ENCODE measurements at regions not wholly inside any gene's neighbourhood (a gene's known extent, or its start where the extent isn't known, plus 50 kb on each side); places are given as distances from the start of the nearest gene placed in this dataset.

DNA sequence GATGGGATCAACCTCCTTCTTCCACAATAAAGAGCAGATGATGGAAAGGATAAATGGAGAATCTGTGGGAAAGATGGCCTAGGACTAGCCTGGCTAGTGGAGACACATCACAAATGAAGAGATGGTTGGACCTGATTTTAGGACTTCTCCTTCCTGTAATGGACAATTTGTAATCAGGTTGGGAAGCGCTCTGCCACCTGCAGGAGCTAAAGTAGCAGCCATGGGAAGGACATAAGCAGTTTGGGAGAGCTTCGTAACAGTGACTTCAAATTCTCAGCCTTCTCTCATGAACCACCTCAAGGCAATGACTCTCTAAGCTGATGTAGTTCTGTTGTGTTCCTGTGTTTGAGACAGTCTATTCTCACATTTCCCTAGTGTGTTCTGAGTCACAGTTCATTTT is 137.9 kb upstream of the BMP2 start:
- TF ChIP-seq POLR2A (IDR thresholded peaks at IDR 0.05; ENCODE audit: low read depth, low read length) (no peak), POLR2AphosphoS5 (IDR thresholded peaks at IDR 0.05; ENCODE audit: low read depth, low read length) (no peak), TAF1 (IDR thresholded peaks at IDR 0.05; ENCODE audit: low read depth, low read length) (no peak), POU2F2 (IDR thresholded peaks at IDR 0.05; ENCODE audit: low read depth, low read length) (no peak), PAX5 (IDR thresholded peaks at IDR 0.05; ENCODE audit: insufficient read depth, low read length, severe bottlenecking) (no peak), SPI1 (IDR thresholded peaks at IDR 0.05; ENCODE audit: low read depth, low read length) (no peak)
- no peak for FAIRE-seq

GRCh38 chr20:6626805-6627204 is 140.7 kb upstream of the BMP2 start:
- no peak for TF ChIP-seq PAX5 (IDR thresholded peaks at IDR 0.05; ENCODE audit: insufficient read depth, low read length, severe bottlenecking)
- no peak for DNase-seq (ENCODE audit: insufficient read length, low spot score)
- no peak for FAIRE-seq

More for the DNA sequence above, 137.9 kb upstream of the BMP2 start:
- no peak for DNase-seq (ENCODE audit: insufficient read length, low spot score)

- FAIRE-seq (no peak), DNase-seq (ENCODE audit: insufficient read length, low spot score) (no peak)
- TF ChIP-seq POLR2A (IDR thresholded peaks at IDR 0.05; ENCODE audit: low read depth, low read length): no peak
- no peak for TF ChIP-seq TAF1 (IDR thresholded peaks at IDR 0.05; ENCODE audit: low read depth, low read length)
- TF ChIP-seq SPI1 (IDR thresholded peaks at IDR 0.05; ENCODE audit: low read depth, low read length): peak; percentile 72
- TF ChIP-seq PAX5 (IDR thresholded peaks at IDR 0.05; ENCODE audit: insufficient read depth, low read length, severe bottlenecking): no peak
- no peak for TF ChIP-seq POU2F2 (IDR thresholded peaks at IDR 0.05; ENCODE audit: low read depth, low read length)
- TF ChIP-seq POLR2AphosphoS5 (IDR thresholded peaks at IDR 0.05; ENCODE audit: low read depth, low read length): no peak
Observed at GRCh38 chr20:6623989-6624388, 143.5 kb upstream of the BMP2 start.

DNA sequence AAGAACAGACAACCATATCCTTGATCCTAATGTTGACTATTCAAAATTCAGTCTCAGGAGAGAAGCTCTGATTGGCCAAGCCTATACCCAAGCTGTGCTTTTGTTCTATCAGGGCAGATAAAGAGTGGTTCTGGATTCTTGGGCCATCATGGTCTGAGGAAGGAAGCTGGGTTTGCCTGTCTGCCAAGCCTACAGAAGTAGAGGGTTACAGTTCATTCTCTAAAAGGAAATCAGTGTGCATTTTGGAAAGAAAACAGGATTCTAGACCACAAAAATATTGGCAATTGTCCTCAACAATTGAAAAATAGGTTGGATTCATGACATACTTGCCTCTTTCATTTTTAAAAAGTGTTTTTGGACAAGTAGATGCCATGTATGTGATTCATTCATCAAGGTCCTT is 145.4 kb upstream of the BMP2 start:
- TF ChIP-seq PAX5 (IDR thresholded peaks at IDR 0.05; ENCODE audit: insufficient read depth, low read length, severe bottlenecking): no peak
- TF ChIP-seq POLR2A (IDR thresholded peaks at IDR 0.05; ENCODE audit: low read depth, low read length): no peak
- TF ChIP-seq POU2F2 (IDR thresholded peaks at IDR 0.05; ENCODE audit: low read depth, low read length): no peak
- TF ChIP-seq SPI1 (IDR thresholded peaks at IDR 0.05; ENCODE audit: low read depth, low read length): no peak
- TF ChIP-seq POLR2AphosphoS5 (IDR thresholded peaks at IDR 0.05; ENCODE audit: low read depth, low read length): no peak
- TF ChIP-seq TAF1 (IDR thresholded peaks at IDR 0.05; ENCODE audit: low read depth, low read length): no peak
- no peak for DNase-seq (ENCODE audit: insufficient read length, low spot score)
- FAIRE-seq: no peak

GRCh38 chr20:6618051-6618450 is 149.4 kb upstream of the BMP2 start:
- FAIRE-seq: no peak
- DNase-seq (ENCODE audit: insufficient read length, low spot score): no peak
- TF ChIP-seq POLR2A (IDR thresholded peaks at IDR 0.05; ENCODE audit: low read depth, low read length): no peak
- no peak for TF ChIP-seq POLR2AphosphoS5 (IDR thresholded peaks at IDR 0.05; ENCODE audit: low read depth, low read length)
- no peak for TF ChIP-seq TAF1 (IDR thresholded peaks at IDR 0.05; ENCODE audit: low read depth, low read length)
- TF ChIP-seq POU2F2 (IDR thresholded peaks at IDR 0.05; ENCODE audit: low read depth, low read length): no peak
- TF ChIP-seq PAX5 (IDR thresholded peaks at IDR 0.05; ENCODE audit: insufficient read depth, low read length, severe bottlenecking): no peak
- TF ChIP-seq SPI1 (IDR thresholded peaks at IDR 0.05; ENCODE audit: low read depth, low read length): no peak

DNA sequence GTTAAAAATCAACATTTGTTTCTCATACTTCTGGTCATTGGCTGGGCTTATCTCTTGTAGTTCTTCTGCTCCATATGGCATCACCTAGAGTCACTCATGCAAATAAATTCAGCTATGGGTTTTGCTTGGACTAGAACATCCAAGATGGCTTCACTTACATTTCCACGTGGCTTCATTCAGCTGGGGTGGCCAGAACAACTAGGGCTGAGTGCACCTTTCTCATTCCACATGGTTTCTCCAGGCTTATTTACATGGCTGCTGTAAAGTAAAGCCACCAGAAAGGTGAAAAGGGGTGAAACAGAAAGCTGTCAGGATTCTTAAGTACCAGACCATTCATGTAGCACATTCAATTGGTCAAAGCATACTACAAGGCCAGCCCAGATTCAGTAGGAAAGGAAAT is 151.1 kb upstream of the BMP2 start:
- FAIRE-seq (no peak), DNase-seq (ENCODE audit: insufficient read length, low spot score) (no peak)
- no peak for TF ChIP-seq TAF1 (IDR thresholded peaks at IDR 0.05; ENCODE audit: low read depth, low read length)
- no peak for TF ChIP-seq POLR2AphosphoS5 (IDR thresholded peaks at IDR 0.05; ENCODE audit: low read depth, low read length)
- no peak for TF ChIP-seq PAX5 (IDR thresholded peaks at IDR 0.05; ENCODE audit: insufficient read depth, low read length, severe bottlenecking)
- no peak for TF ChIP-seq POU2F2 (IDR thresholded peaks at IDR 0.05; ENCODE audit: low read depth, low read length)
- TF ChIP-seq POLR2A (IDR thresholded peaks at IDR 0.05; ENCODE audit: low read depth, low read length): no peak
- no peak for TF ChIP-seq SPI1 (IDR thresholded peaks at IDR 0.05; ENCODE audit: low read depth, low read length)

- FAIRE-seq (no peak), DNase-seq (ENCODE audit: insufficient read length, low spot score) (no peak)
- TF ChIP-seq SPI1 (IDR thresholded peaks at IDR 0.05; ENCODE audit: low read depth, low read length) (no peak), TAF1 (IDR thresholded peaks at IDR 0.05; ENCODE audit: low read depth, low read length) (no peak), PAX5 (IDR thresholded peaks at IDR 0.05; ENCODE audit: insufficient read depth, low read length, severe bottlenecking) (no peak), POLR2A (IDR thresholded peaks at IDR 0.05; ENCODE audit: low read depth, low read length) (no peak), POLR2AphosphoS5 (IDR thresholded peaks at IDR 0.05; ENCODE audit: low read depth, low read length) (no peak), POU2F2 (IDR thresholded peaks at IDR 0.05; ENCODE audit: low read depth, low read length) (no peak)
Observed at GRCh38 chr20:6614836-6615235, 152.7 kb upstream of the BMP2 start.

DNA sequence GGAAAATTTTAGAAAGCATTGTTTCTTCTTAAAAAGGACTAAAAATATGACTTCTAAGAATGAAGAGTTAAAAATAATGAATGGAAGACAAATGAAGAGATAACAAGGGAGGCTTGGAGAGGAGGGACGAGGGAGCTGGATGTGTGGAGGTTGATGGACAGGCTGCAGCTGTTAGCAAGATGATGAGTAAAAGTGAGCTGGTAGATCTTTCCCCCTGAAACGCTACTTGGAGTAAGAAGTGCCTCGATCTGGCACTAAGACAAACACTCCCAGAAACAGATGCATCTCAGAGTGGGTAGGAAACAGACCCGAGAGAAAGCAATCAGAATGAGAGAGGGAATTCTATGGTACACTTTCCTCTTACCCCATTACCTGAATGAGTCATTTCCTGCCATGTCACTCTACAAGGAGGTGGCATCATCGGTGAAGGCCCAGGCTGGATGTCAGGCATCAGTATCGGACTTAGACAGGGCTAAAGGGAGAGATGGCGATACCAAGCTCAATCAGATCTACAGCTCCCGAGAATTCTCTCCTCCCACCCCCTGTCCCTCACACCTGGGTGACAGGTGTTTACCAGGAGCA is 154.1 kb upstream of the BMP2 start:
- no peak for FAIRE-seq
- TF ChIP-seq POLR2A (IDR thresholded peaks at IDR 0.05; ENCODE audit: low read depth, low read length): no peak
- no peak for TF ChIP-seq POU2F2 (IDR thresholded peaks at IDR 0.05; ENCODE audit: low read depth, low read length)
- TF ChIP-seq POLR2AphosphoS5 (IDR thresholded peaks at IDR 0.05; ENCODE audit: low read depth, low read length): no peak
- no peak for TF ChIP-seq TAF1 (IDR thresholded peaks at IDR 0.05; ENCODE audit: low read depth, low read length)
- TF ChIP-seq SPI1 (IDR thresholded peaks at IDR 0.05; ENCODE audit: low read depth, low read length): no peak
- TF ChIP-seq PAX5 (IDR thresholded peaks at IDR 0.05; ENCODE audit: insufficient read depth, low read length, severe bottlenecking): no peak
- no peak for DNase-seq (ENCODE audit: insufficient read length, low spot score)

DNA sequence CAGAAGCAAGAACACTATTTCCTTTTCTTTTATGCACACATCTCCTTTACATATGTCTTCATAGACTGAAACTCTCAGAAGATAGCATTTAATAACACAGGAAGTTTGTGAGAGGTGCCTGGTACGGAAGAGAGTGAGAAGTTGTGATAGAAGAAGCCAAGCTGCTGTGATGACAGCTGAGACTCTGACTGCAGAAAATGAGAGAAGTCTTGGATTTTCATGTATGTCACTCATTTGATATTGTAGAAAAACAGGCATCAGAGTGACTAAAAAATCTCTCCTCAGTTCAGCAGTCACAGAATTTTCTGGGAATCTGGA is 154.9 kb upstream of the BMP2 start:
- DNase-seq (ENCODE audit: insufficient read length, low spot score) (no peak), FAIRE-seq (no peak)
- TF ChIP-seq POLR2A (IDR thresholded peaks at IDR 0.05; ENCODE audit: low read depth, low read length) (no peak), SPI1 (IDR thresholded peaks at IDR 0.05; ENCODE audit: low read depth, low read length) (no peak), POU2F2 (IDR thresholded peaks at IDR 0.05; ENCODE audit: low read depth, low read length) (no peak), TAF1 (IDR thresholded peaks at IDR 0.05; ENCODE audit: low read depth, low read length) (no peak), PAX5 (IDR thresholded peaks at IDR 0.05; ENCODE audit: insufficient read depth, low read length, severe bottlenecking) (no peak), POLR2AphosphoS5 (IDR thresholded peaks at IDR 0.05; ENCODE audit: low read depth, low read length) (no peak)

DNA sequence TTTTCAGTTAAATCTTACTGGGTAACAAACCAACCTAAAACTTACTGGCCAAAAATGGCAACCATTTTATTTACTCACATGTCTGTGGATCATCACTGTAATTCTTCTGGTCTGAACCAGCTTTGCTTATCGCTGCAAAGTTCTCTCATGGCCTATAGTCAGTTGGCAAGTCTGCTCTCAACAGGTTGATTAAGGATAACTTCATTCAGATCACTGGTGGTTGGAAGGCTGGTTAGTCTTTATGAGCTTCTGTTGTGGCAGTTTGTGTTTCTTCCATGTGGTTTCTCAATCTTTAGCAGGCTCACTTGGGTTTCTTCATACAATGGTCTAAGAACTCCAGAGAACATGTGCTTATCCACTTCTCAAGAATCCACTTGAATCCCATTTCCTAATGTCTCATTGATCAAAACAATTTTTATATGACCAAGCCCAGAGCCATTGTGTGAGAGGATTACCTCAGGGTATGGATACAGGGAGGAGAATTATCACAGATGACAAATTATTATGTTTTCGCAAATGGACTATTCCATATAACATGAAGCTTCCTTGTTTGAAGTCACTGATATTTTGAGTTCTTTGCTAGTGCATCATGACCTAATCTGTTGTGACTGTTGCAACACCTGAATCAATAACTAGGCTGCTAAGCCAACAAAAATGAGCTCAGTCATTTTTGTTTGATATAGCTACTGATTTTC is 155.4 kb upstream of the BMP2 start:
- no peak for DNase-seq (ENCODE audit: insufficient read length, low spot score)
- no peak for TF ChIP-seq POU2F2 (IDR thresholded peaks at IDR 0.05; ENCODE audit: low read depth, low read length)
- no peak for TF ChIP-seq SPI1 (IDR thresholded peaks at IDR 0.05; ENCODE audit: low read depth, low read length)
- TF ChIP-seq POLR2AphosphoS5 (IDR thresholded peaks at IDR 0.05; ENCODE audit: low read depth, low read length): no peak
- no peak for FAIRE-seq

All from GM12891 (cell line).